Mesothelial cell of epicardium (in vitro differentiated cells): ENCODE measurements at regions not wholly inside any gene's neighbourhood (a gene's known extent, or its start where the extent isn't known, plus 50 kb on each side); places are given as distances from the start of the nearest gene placed in this dataset.

Source experiments
- DNase-seq, 2 experiments: peaks; one replicate each; pipeline ENCODE4 v3.0.0; 2021; ENCODE audit warnings: low spot score in 2 of 2; ENCODE audit not compliant: unreplicated experiment in 2 of 2
- H3K27ac Mint-ChIP-seq: 2 replicates; pipeline ENCODE4 v1.8.0; 2021; ENCODE audit warnings: mixed read lengths
- H3K27me3 Mint-ChIP-seq: 2 replicates; pipeline ENCODE4 v1.8.0; 2021; ENCODE audit warnings: low read depth, mixed read lengths
- H3K36me3 Mint-ChIP-seq: 2 replicates; pipeline ENCODE4 v1.8.0; 2021; ENCODE audit warnings: mixed read lengths
- H3K4me1 Mint-ChIP-seq: 2 replicates; pipeline ENCODE4 v1.8.0; 2021; ENCODE audit warnings: mixed read lengths
- H3K4me3 Mint-ChIP-seq: 2 replicates; pipeline ENCODE4 v1.8.0; 2021; ENCODE audit warnings: mild to moderate bottlenecking, moderate library complexity, mixed read lengths
- H3K9me3 Mint-ChIP-seq: 2 replicates; pipeline ENCODE4 v1.8.0; 2021; ENCODE audit warnings: mixed read lengths
- TF ChIP-seq, protein P1 (sequence below): fragments of 200-600 bp; sonication (generic); IDR thresholded peaks from one replicate; pipeline ENCODE4 v1.5.0; 2021; ENCODE audit warnings: antibody characterized with exemption; ENCODE audit not compliant: unreplicated experiment

DNA sequence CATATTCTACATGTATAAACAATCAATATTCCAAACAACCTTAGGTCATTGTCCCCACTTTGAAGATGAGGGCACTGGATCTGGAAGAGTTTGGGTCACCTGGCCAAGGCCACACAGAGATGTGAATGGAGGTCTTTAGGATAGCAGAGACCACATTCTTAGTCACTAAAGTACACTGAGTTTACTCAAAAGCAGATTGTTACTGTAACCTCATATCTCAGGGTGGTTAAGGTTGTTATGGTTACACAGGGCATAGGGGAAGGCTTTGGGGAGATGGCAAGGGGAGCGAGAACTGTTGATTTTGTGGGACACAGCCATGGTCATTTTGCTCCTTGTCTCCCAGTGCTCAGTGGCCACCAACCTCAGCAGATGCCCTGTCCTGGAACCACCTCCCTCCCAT is 109.4 kb downstream of the GATA6 start:
- no peak for DNase-seq
- Mint-ChIP-seq H3K36me3 (no peaks in the 10 kb centered on the region), H3K4me3 (no peak overlapping the region), H3K27me3 (peaks cover 8% of the 10 kb centered on the region), H3K9me3 (peaks cover 7% of the 10 kb centered on the region), H3K27ac (no peak overlapping the region), H3K4me1 (peaks cover 21% of the 10 kb centered on the region)
- TF ChIP-seq, protein P1, sequence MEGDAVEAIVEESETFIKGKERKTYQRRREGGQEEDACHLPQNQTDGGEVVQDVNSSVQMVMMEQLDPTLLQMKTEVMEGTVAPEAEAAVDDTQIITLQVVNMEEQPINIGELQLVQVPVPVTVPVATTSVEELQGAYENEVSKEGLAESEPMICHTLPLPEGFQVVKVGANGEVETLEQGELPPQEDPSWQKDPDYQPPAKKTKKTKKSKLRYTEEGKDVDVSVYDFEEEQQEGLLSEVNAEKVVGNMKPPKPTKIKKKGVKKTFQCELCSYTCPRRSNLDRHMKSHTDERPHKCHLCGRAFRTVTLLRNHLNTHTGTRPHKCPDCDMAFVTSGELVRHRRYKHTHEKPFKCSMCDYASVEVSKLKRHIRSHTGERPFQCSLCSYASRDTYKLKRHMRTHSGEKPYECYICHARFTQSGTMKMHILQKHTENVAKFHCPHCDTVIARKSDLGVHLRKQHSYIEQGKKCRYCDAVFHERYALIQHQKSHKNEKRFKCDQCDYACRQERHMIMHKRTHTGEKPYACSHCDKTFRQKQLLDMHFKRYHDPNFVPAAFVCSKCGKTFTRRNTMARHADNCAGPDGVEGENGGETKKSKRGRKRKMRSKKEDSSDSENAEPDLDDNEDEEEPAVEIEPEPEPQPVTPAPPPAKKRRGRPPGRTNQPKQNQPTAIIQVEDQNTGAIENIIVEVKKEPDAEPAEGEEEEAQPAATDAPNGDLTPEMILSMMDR, result no peak

DNA sequence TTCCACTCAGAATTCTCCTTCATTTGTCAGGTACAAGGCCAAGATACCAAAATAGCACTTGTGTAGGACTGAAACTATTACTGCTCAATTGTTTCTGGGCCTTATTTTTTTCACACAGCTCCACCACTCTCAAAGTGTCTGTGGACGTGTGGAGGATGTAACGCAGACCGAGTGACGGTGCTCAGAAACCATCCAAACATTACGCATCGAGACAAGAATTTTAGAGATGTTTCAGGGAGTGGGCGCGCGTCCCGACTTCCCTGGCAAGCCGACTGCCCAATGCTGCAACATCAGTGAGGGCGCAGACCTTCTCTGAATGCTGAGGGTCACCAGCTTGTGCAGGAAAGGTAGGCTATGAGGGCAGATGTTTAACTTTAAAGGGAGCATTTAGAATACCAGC is 108.4 kb downstream of the GATA6 start:
- TF ChIP-seq, protein P1, result no peak
- Mint-ChIP-seq H3K36me3 (no peaks in the 10 kb centered on the region), H3K27me3 (peaks cover 12% of the 10 kb centered on the region), H3K27ac (no peak overlapping the region), H3K4me1 (peaks cover 18% of the 10 kb centered on the region), H3K9me3 (peaks cover 7% of the 10 kb centered on the region), H3K4me3 (no peak overlapping the region)
- no peak for DNase-seq

DNA sequence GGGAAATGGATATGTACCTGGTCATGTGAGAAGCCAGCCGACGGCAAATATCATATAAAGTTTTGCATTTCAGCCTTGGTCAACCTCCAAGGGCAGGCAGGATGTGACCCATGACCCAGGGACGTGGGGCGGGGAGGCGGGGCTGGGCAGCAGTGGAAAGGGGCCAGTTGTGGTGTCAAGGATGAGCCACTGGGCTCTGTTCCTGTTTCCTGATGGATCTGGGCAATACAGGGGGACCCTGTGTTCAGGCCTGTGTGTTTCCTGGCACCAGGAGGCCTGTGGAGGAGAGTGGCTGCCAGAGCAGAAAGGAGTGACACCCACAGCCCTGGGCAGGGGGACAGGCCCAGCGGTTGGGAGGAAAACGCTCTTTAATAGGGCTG is 106.9 kb downstream of the GATA6 start:
- peaks cover 7% of the 10 kb centered on the region for H3K9me3 Mint-ChIP-seq
- no peak overlapping the region for H3K27ac Mint-ChIP-seq
- TF ChIP-seq, protein P1, result no peak
- H3K4me3 Mint-ChIP-seq, result no peak overlapping the region
- H3K27me3 Mint-ChIP-seq, result peaks cover 23% of the 10 kb centered on the region
- no peaks in the 10 kb centered on the region for H3K36me3 Mint-ChIP-seq
- peaks cover 14% of the 10 kb centered on the region for H3K4me1 Mint-ChIP-seq
- DNase-seq, result no peak

GRCh38 chr18:22275706-22276333 is 106.4 kb downstream of the GATA6 start:
- TF ChIP-seq, protein P1, result no peak
- H3K4me3 Mint-ChIP-seq, result no peak overlapping the region
- H3K4me1 Mint-ChIP-seq, result peaks cover 14% of the 10 kb centered on the region
- DNase-seq, result no peak
- H3K27me3 Mint-ChIP-seq, result peaks cover 25% of the 10 kb centered on the region
- H3K36me3 Mint-ChIP-seq, result no peaks in the 10 kb centered on the region
- H3K9me3 Mint-ChIP-seq, result peaks cover 7% of the 10 kb centered on the region
- no peak overlapping the region for H3K27ac Mint-ChIP-seq

- TF ChIP-seq, protein P1, result no peak
- DNase-seq, result no peak
- peaks cover 29% of the 10 kb centered on the region for H3K27me3 Mint-ChIP-seq
- H3K4me3 Mint-ChIP-seq, result no peak overlapping the region
- H3K36me3 Mint-ChIP-seq, result no peaks in the 10 kb centered on the region
- peaks cover 7% of the 10 kb centered on the region for H3K9me3 Mint-ChIP-seq
- H3K4me1 Mint-ChIP-seq, result peaks cover 12% of the 10 kb centered on the region
- H3K27ac Mint-ChIP-seq, result no peak overlapping the region
Measured at GRCh38 chr18:22273101-22274039, 104.0 kb downstream of the GATA6 start.
